ENCODE measurements at regions not wholly inside any gene's neighbourhood (a gene's known extent, or its start where the extent isn't known, plus 50 kb on each side); places are given as distances from the start of the nearest gene placed in this dataset.

DNA sequence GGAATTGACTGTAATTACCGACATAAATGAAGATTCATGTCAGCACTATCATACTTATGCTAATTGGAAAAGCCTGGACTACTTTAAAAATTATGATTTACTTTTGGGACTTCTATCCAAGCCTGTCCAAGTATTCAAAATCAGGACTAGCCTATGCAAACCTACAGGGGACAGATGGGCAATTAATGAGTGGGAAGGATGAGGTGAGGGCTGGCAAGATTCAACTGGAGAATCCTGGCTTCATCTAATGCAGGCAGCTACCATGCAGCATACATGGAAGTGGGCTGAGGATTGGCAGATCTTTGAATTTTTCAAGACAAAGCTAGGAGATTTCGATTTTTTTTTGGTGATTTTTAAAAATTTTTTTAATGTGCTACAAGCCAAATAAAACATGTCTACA lies 532.6 kb downstream of the CSNK1G3 start:
- ChIA-PET CTCF (ENCODE audit: unreplicated experiment) (no interaction called here), POLR2A (interaction anchor here (0.5 to 2.3 kb wide), 4 partner anchors 8 to 74 kb away, joined by 3 to 11 read pairs (median 4); no protein-coding TSS in a partner anchor)
- DNase-seq (ENCODE audit: low spot score), result no peak
- Histone ChIP-seq H3K79me2 (ENCODE audit: insufficient read depth, low read depth, low read length) (no peaks in the 10 kb centered on the region), H3K9me2 (ENCODE audit: insufficient read depth, low read length) (no peaks in the 10 kb centered on the region), H3K4me2 (ENCODE audit: low read length) (no peak overlapping the region), H3K36me3 (ENCODE audit: insufficient read depth, low read length) (peaks cover 1% of the 10 kb centered on the region; the same call in 1 of the 2 replicates), H3K9me3 (ENCODE audit: low read length) (peaks cover 23% of the 10 kb centered on the region), H2AFZ (ENCODE audit: low read length) (no peak overlapping the region), H4K20me1 (ENCODE audit: insufficient read depth, low read length) (no peaks in the 10 kb centered on the region), H3K27ac (ENCODE audit: low read depth, low read length, poor library complexity, severe bottlenecking) (no peak overlapping the region), H3K4me3 (ENCODE audit: low read depth, low read length, poor library complexity, severe bottlenecking) (no peak overlapping the region), H3K4me1 (ENCODE audit: insufficient read depth, low read length, poor library complexity, severe bottlenecking) (no peaks in the 10 kb centered on the region)
- no peak for TF ChIP-seq EZH2phosphoT487 (IDR thresholded peaks at IDR 0.05; ENCODE audit: borderline replicate concordance, low read depth, low read length)
- TF ChIP-seq, protein P1, sequence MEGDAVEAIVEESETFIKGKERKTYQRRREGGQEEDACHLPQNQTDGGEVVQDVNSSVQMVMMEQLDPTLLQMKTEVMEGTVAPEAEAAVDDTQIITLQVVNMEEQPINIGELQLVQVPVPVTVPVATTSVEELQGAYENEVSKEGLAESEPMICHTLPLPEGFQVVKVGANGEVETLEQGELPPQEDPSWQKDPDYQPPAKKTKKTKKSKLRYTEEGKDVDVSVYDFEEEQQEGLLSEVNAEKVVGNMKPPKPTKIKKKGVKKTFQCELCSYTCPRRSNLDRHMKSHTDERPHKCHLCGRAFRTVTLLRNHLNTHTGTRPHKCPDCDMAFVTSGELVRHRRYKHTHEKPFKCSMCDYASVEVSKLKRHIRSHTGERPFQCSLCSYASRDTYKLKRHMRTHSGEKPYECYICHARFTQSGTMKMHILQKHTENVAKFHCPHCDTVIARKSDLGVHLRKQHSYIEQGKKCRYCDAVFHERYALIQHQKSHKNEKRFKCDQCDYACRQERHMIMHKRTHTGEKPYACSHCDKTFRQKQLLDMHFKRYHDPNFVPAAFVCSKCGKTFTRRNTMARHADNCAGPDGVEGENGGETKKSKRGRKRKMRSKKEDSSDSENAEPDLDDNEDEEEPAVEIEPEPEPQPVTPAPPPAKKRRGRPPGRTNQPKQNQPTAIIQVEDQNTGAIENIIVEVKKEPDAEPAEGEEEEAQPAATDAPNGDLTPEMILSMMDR (conservative IDR thresholded peaks at IDR 0.05; ENCODE audit: low read length), result no peak
- intact Hi-C loops (cut with micrococcal nuclease; ENCODE audit: unreplicated experiment), result no loop called here
- BruUV-seq (replicated peaks), result no TSS peak

DNA sequence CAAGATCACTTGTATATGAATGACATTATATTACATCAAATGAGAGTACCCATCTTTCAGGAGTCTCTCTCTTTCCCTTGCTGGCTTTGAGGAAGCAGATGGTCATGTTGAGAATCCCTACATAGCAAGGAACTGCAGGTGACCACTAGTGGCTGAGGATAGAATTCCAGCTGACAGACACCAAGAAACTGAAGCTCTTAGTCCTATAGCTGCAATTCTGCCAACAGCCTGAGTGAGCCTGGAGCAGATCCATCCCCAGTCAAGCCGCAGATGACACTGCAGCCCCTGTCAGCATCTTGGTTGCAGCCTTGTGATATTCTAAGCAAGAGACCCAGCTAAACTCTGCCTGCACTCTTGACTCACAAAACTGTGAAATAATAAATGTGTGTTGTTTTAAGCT lies 531.5 kb downstream of the CSNK1G3 start:
- no TSS peak for BruUV-seq (replicated peaks)
- intact Hi-C loops (cut with micrococcal nuclease; ENCODE audit: unreplicated experiment), result no loop called here
- POLR2A ChIA-PET, result interaction anchor here (0.6 to 2.6 kb wide), 3 partner anchors 9 to 14 kb away, joined by 6 to 14 read pairs (median 13); no protein-coding TSS in a partner anchor
- H3K9me3 ChIP-seq (ENCODE audit: low read length), result peaks cover 27% of the 10 kb centered on the region
- no peaks in the 10 kb centered on the region for H3K4me1 ChIP-seq (ENCODE audit: insufficient read depth, low read length, poor library complexity, severe bottlenecking)
- CTCF ChIA-PET (ENCODE audit: unreplicated experiment), result no interaction called here
- DNase-seq (ENCODE audit: low spot score), result peak; percentile 27
- H3K4me3 ChIP-seq (ENCODE audit: low read depth, low read length, poor library complexity, severe bottlenecking), result no peak overlapping the region
- H3K79me2 ChIP-seq (ENCODE audit: insufficient read depth, low read depth, low read length), result no peaks in the 10 kb centered on the region
- H3K9me2 ChIP-seq (ENCODE audit: insufficient read depth, low read length), result no peaks in the 10 kb centered on the region
- no peak overlapping the region for H3K4me2 ChIP-seq (ENCODE audit: low read length)
- no peak for TF ChIP-seq EZH2phosphoT487 (IDR thresholded peaks at IDR 0.05; ENCODE audit: borderline replicate concordance, low read depth, low read length)
- TF ChIP-seq, protein P1 (conservative IDR thresholded peaks at IDR 0.05; ENCODE audit: low read length), result peak; percentile 55
- no peak overlapping the region for H2AFZ ChIP-seq (ENCODE audit: low read length)
- H3K36me3 ChIP-seq (ENCODE audit: insufficient read depth, low read length), result peaks cover 4% of the 10 kb centered on the region; the same call in 1 of the 2 replicates
- no peaks in the 10 kb centered on the region for H4K20me1 ChIP-seq (ENCODE audit: insufficient read depth, low read length)
- H3K27ac ChIP-seq (ENCODE audit: low read depth, low read length, poor library complexity, severe bottlenecking), result no peak overlapping the region

DNA sequence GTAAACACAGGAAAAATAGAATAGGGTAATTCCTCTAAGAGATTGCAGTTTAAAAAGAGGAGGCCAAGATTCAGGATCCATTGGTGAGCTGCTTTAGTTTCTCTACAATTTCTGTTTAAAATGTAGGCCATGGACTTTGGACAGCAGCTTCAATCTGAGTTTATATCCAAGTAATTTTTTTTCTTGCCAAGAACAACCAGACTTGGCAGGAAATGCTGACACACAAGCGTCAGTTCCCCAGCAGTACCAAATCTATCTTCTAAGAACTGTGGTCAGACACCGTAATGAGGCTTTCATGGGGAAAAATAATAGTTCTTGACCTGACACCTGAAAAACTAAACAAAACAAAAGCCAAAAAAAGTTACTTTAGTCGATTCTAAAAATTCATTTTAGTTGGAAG lies 528.8 kb downstream of the CSNK1G3 start:
- no peak overlapping the region for H3K27ac ChIP-seq (ENCODE audit: low read depth, low read length, poor library complexity, severe bottlenecking)
- intact Hi-C loops (cut with micrococcal nuclease; ENCODE audit: unreplicated experiment), result no loop called here
- no peaks in the 10 kb centered on the region for H3K79me2 ChIP-seq (ENCODE audit: insufficient read depth, low read depth, low read length)
- H4K20me1 ChIP-seq (ENCODE audit: insufficient read depth, low read length), result no peaks in the 10 kb centered on the region
- no peak overlapping the region for H3K4me3 ChIP-seq (ENCODE audit: low read depth, low read length, poor library complexity, severe bottlenecking)
- ChIA-PET CTCF (ENCODE audit: unreplicated experiment) (no interaction called here), POLR2A (interaction anchor here (0.6 to 1.4 kb wide), 4 partner anchors 8 to 400 kb away, joined by 3 to 4 read pairs (median 3); no protein-coding TSS in a partner anchor)
- peaks cover 12% of the 10 kb centered on the region for H3K4me1 ChIP-seq (ENCODE audit: insufficient read depth, low read length, poor library complexity, severe bottlenecking)
- H3K36me3 ChIP-seq (ENCODE audit: insufficient read depth, low read length), result peaks cover 4% of the 10 kb centered on the region; the same call in 1 of the 2 replicates
- H3K4me2 ChIP-seq (ENCODE audit: low read length), result no peak overlapping the region
- TF ChIP-seq, protein P1 (conservative IDR thresholded peaks at IDR 0.05; ENCODE audit: low read length), result no peak
- no peak for TF ChIP-seq EZH2phosphoT487 (IDR thresholded peaks at IDR 0.05; ENCODE audit: borderline replicate concordance, low read depth, low read length)
- no peaks in the 10 kb centered on the region for H3K9me2 ChIP-seq (ENCODE audit: insufficient read depth, low read length)
- H3K9me3 ChIP-seq (ENCODE audit: low read length), result peaks cover 27% of the 10 kb centered on the region
- no peak overlapping the region for H2AFZ ChIP-seq (ENCODE audit: low read length)
- DNase-seq (ENCODE audit: low spot score), result no peak
- BruUV-seq (replicated peaks), result no TSS peak
